ENCODE measurements at regions not wholly inside any gene's neighbourhood (a gene's known extent, or its start where the extent isn't known, plus 50 kb on each side); places are given as distances from the start of the nearest gene placed in this dataset.

- no peaks in the 10 kb centered on the region for H3K27me3 ChIP-seq (ENCODE audit: control insufficient read depth in 1 of 2, insufficient read depth in 2 of 2, low read length in 2 of 2)
- H3K36me3 ChIP-seq (ENCODE audit: insufficient read depth, low read length): no peaks in the 10 kb centered on the region
- H3K27ac ChIP-seq (ENCODE audit: low read depth, low read length): no peak overlapping the region
- H3K4me1 ChIP-seq (ENCODE audit: insufficient read depth, low read length): no peaks in the 10 kb centered on the region
- no peak overlapping the region for H3K9ac ChIP-seq (ENCODE audit: low read length)
- H3K4me3 ChIP-seq (ENCODE audit: low read depth in 1 of 2, low read length in 2 of 2): no peak overlapping the region
- no peaks in the 10 kb centered on the region for H3K9me3 ChIP-seq (ENCODE audit: low read length)
Observed at GRCh38 chr10:129133856-129134255, 333.2 kb upstream of the MGMT start.

- Histone ChIP-seq H3K36me3 (ENCODE audit: insufficient read depth, low read length) (no peaks in the 10 kb centered on the region), H3K9me3 (ENCODE audit: low read length) (no peaks in the 10 kb centered on the region), H3K27me3 (ENCODE audit: control insufficient read depth in 1 of 2, insufficient read depth in 2 of 2, low read length in 2 of 2) (no peaks in the 10 kb centered on the region), H3K4me1 (ENCODE audit: insufficient read depth, low read length) (no peaks in the 10 kb centered on the region), H3K4me3 (ENCODE audit: low read depth in 1 of 2, low read length in 2 of 2) (no peak overlapping the region), H3K9ac (ENCODE audit: low read length) (no peak overlapping the region), H3K27ac (ENCODE audit: low read depth, low read length) (no peak overlapping the region)
Observed at GRCh38 chr10:129134371-129134770, 332.7 kb upstream of the MGMT start.

GRCh38 chr10:129135624-129136023, 331.4 kb upstream of the MGMT start:
- Histone ChIP-seq H3K4me1 (ENCODE audit: insufficient read depth, low read length) (no peaks in the 10 kb centered on the region), H3K36me3 (ENCODE audit: insufficient read depth, low read length) (no peaks in the 10 kb centered on the region), H3K9ac (ENCODE audit: low read length) (no peak overlapping the region), H3K9me3 (ENCODE audit: low read length) (no peaks in the 10 kb centered on the region), H3K27me3 (ENCODE audit: control insufficient read depth in 1 of 2, insufficient read depth in 2 of 2, low read length in 2 of 2) (no peaks in the 10 kb centered on the region), H3K27ac (ENCODE audit: low read depth, low read length) (no peak overlapping the region), H3K4me3 (ENCODE audit: low read depth in 1 of 2, low read length in 2 of 2) (no peak overlapping the region)

DNA sequence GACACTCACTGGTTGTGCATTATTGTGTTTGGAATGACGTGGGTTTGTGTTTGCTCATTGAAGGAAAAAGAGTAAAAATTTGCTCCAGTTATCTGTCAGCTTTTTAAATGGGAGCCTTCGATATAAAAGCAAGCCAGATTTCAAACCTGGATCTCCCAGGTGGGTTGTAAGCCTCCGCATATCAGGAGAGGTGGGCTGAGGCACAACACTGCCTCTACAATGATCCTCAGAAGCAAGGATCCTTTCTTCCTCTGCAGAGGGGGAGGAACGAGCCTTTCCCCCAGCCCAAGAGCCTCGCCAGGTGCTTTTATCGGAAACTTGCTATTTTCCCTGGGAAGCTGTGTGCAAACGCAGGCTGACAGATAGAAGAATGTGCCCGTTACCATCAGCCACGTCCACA, 331.0 kb upstream of the MGMT start:
- no peak overlapping the region for H3K9ac ChIP-seq (ENCODE audit: low read length)
- H3K9me3 ChIP-seq (ENCODE audit: low read length): no peaks in the 10 kb centered on the region
- H3K27ac ChIP-seq (ENCODE audit: low read depth, low read length): no peak overlapping the region
- H3K4me1 ChIP-seq (ENCODE audit: insufficient read depth, low read length): no peaks in the 10 kb centered on the region
- H3K36me3 ChIP-seq (ENCODE audit: insufficient read depth, low read length): no peaks in the 10 kb centered on the region
- H3K27me3 ChIP-seq (ENCODE audit: control insufficient read depth in 1 of 2, insufficient read depth in 2 of 2, low read length in 2 of 2): no peaks in the 10 kb centered on the region
- H3K4me3 ChIP-seq (ENCODE audit: low read depth in 1 of 2, low read length in 2 of 2): no peak overlapping the region

DNA sequence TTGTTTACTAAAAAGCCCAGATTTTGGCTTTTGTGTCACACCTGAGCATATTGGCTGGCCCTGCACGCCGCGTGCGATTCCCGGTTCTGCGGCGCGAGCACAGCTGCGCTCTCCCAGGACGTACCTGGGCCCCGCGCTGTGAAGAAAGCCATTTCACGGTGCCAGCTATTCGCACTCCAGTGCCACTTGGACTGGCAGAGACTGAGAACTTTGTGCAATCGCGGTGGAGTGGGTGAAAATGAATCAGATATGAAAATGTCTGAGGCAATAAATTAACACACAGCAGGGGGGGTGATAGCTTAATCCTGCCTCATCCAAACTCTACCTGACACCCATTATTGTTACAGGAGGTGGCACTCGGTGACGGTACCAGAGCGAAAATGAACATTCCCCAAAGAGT, 330.1 kb upstream of the MGMT start:
- H3K4me3 ChIP-seq (ENCODE audit: low read depth in 1 of 2, low read length in 2 of 2): no peak overlapping the region
- H3K9me3 ChIP-seq (ENCODE audit: low read length): no peaks in the 10 kb centered on the region
- no peak overlapping the region for H3K9ac ChIP-seq (ENCODE audit: low read length)
- H3K36me3 ChIP-seq (ENCODE audit: insufficient read depth, low read length): no peaks in the 10 kb centered on the region
- H3K4me1 ChIP-seq (ENCODE audit: insufficient read depth, low read length): no peaks in the 10 kb centered on the region
- no peaks in the 10 kb centered on the region for H3K27me3 ChIP-seq (ENCODE audit: control insufficient read depth in 1 of 2, insufficient read depth in 2 of 2, low read length in 2 of 2)
- H3K27ac ChIP-seq (ENCODE audit: low read depth, low read length): no peak overlapping the region

- Histone ChIP-seq H3K27me3 (ENCODE audit: control insufficient read depth in 1 of 2, insufficient read depth in 2 of 2, low read length in 2 of 2) (no peaks in the 10 kb centered on the region), H3K4me3 (ENCODE audit: low read depth in 1 of 2, low read length in 2 of 2) (no peak overlapping the region), H3K27ac (ENCODE audit: low read depth, low read length) (no peak overlapping the region), H3K36me3 (ENCODE audit: insufficient read depth, low read length) (no peaks in the 10 kb centered on the region), H3K4me1 (ENCODE audit: insufficient read depth, low read length) (no peaks in the 10 kb centered on the region), H3K9ac (ENCODE audit: low read length) (no peak overlapping the region), H3K9me3 (ENCODE audit: low read length) (no peaks in the 10 kb centered on the region)
Observed at GRCh38 chr10:129140921-129141885, 325.8 kb upstream of the MGMT start.

GRCh38 chr10:129151281-129151680, 315.8 kb upstream of the MGMT start:
- Histone ChIP-seq H3K4me1 (ENCODE audit: insufficient read depth, low read length) (no peaks in the 10 kb centered on the region), H3K4me3 (ENCODE audit: low read depth in 1 of 2, low read length in 2 of 2) (no peak overlapping the region), H3K9me3 (ENCODE audit: low read length) (no peaks in the 10 kb centered on the region), H3K36me3 (ENCODE audit: insufficient read depth, low read length) (no peaks in the 10 kb centered on the region), H3K9ac (ENCODE audit: low read length) (no peak overlapping the region), H3K27ac (ENCODE audit: low read depth, low read length) (no peak overlapping the region), H3K27me3 (ENCODE audit: control insufficient read depth in 1 of 2, insufficient read depth in 2 of 2, low read length in 2 of 2) (no peaks in the 10 kb centered on the region)

GRCh38 chr10:129156406-129156805, 310.6 kb upstream of the MGMT start:
- Histone ChIP-seq H3K36me3 (ENCODE audit: insufficient read depth, low read length) (no peaks in the 10 kb centered on the region), H3K9me3 (ENCODE audit: low read length) (no peaks in the 10 kb centered on the region), H3K9ac (ENCODE audit: low read length) (no peak overlapping the region), H3K27ac (ENCODE audit: low read depth, low read length) (no peak overlapping the region), H3K4me3 (ENCODE audit: low read depth in 1 of 2, low read length in 2 of 2) (no peak overlapping the region), H3K4me1 (ENCODE audit: insufficient read depth, low read length) (no peaks in the 10 kb centered on the region), H3K27me3 (ENCODE audit: control insufficient read depth in 1 of 2, insufficient read depth in 2 of 2, low read length in 2 of 2) (no peaks in the 10 kb centered on the region)

DNA sequence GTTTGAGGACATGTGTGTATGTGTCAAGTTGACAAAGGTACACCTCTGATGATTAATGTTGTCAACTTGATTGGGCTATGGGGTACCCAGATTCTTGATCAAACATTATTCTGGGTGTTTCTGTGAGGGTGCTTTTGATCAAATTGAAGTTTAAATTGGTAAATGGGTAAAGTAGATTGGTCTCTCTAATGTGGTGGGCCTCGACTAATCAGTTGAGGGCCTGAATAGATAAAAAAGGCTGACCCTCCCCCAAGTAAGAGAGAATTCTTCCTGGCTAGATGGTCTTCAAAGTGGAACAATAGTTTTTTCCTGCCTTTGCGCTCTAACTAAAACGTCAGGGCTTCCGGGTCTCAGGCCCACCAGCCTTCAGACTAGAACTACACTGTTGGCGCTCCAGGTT, 309.9 kb upstream of the MGMT start:
- Histone ChIP-seq H3K27ac (ENCODE audit: low read depth, low read length) (no peak overlapping the region), H3K4me1 (ENCODE audit: insufficient read depth, low read length) (no peaks in the 10 kb centered on the region), H3K36me3 (ENCODE audit: insufficient read depth, low read length) (no peaks in the 10 kb centered on the region), H3K9ac (ENCODE audit: low read length) (no peak overlapping the region), H3K27me3 (ENCODE audit: control insufficient read depth in 1 of 2, insufficient read depth in 2 of 2, low read length in 2 of 2) (no peaks in the 10 kb centered on the region), H3K4me3 (ENCODE audit: low read depth in 1 of 2, low read length in 2 of 2) (no peak overlapping the region), H3K9me3 (ENCODE audit: low read length) (no peaks in the 10 kb centered on the region)

DNA sequence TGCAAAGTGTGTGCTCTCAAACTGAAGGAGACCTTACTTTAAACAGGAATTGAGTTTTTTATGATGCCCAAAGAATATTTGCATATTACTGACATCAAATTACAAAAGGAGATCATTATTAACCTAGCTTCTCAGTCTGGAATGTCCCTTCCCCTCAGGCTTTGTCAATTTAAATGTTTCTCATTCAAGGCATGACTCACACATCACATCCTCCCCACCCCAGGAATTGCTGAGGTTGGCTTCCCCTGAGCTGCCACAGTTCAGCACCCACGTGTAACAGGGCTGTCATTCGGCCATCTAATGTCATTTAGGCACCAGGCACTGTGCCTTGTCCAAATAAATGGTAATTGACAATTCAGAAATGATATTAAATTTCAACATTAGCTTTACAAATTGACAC, 305.9 kb upstream of the MGMT start:
- no peaks in the 10 kb centered on the region for H3K4me1 ChIP-seq (ENCODE audit: insufficient read depth, low read length)
- H3K27ac ChIP-seq (ENCODE audit: low read depth, low read length): no peak overlapping the region
- no peaks in the 10 kb centered on the region for H3K36me3 ChIP-seq (ENCODE audit: insufficient read depth, low read length)
- H3K4me3 ChIP-seq (ENCODE audit: low read depth in 1 of 2, low read length in 2 of 2): no peak overlapping the region
- H3K9ac ChIP-seq (ENCODE audit: low read length): no peak overlapping the region
- no peaks in the 10 kb centered on the region for H3K27me3 ChIP-seq (ENCODE audit: control insufficient read depth in 1 of 2, insufficient read depth in 2 of 2, low read length in 2 of 2)
- H3K9me3 ChIP-seq (ENCODE audit: low read length): no peaks in the 10 kb centered on the region

DNA sequence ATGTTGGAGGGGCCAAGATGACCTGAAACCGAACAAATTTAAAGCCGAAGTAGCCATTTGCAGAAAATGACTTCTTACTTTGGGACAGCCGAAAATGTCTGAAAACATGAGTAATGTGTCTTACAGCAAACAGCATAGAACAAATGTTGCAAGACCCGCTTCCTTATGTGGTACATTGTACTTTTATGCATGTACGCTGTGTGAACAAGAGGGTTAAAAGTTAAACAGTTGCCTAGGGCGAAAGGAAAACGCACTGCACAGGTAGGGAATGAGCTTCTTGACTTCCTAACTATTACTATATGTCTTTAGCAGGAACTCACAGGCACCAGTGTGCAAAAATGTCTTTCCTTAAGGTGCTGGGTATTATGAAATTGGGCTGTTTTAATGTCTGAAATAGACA, 303.5 kb upstream of the MGMT start:
- H3K36me3 ChIP-seq (ENCODE audit: insufficient read depth, low read length): no peaks in the 10 kb centered on the region

More for the DNA sequence above, 303.5 kb upstream of the MGMT start:
- no peaks in the 10 kb centered on the region for H3K27me3 ChIP-seq (ENCODE audit: control insufficient read depth in 1 of 2, insufficient read depth in 2 of 2, low read length in 2 of 2)
- H3K4me3 ChIP-seq (ENCODE audit: low read depth in 1 of 2, low read length in 2 of 2): no peak overlapping the region
- no peaks in the 10 kb centered on the region for H3K4me1 ChIP-seq (ENCODE audit: insufficient read depth, low read length)
- H3K9ac ChIP-seq (ENCODE audit: low read length): no peak overlapping the region
- no peaks in the 10 kb centered on the region for H3K9me3 ChIP-seq (ENCODE audit: low read length)
- H3K27ac ChIP-seq (ENCODE audit: low read depth, low read length): no peak overlapping the region

Measured in muscle layer of colon (tissue), 2 donors.